Activated naive CD8-positive, alpha-beta T cell treated with anti-CD3 and anti-CD28 coated beads for 36 hours (primary cell): ENCODE measurements at regions not wholly inside any gene's neighbourhood (a gene's known extent, or its start where the extent isn't known, plus 50 kb on each side); places are given as distances from the start of the nearest gene placed in this dataset.

Experiments used
- DNase-seq: peaks from one replicate; pipeline ENCODE4 v3.0.0; 2021
- H3K27ac Mint-ChIP-seq: one replicate; pipeline ENCODE4 v1.8.0; 2022; ENCODE audit warnings: mild to moderate bottlenecking, moderate library complexity, mixed read lengths
- H3K27me3 Mint-ChIP-seq: one replicate; pipeline ENCODE4 v1.8.0; 2022; ENCODE audit warnings: mild to moderate bottlenecking, mixed read lengths
- H3K36me3 Mint-ChIP-seq: one replicate; pipeline ENCODE4 v1.8.0; 2021; ENCODE audit warnings: mild to moderate bottlenecking, mixed read lengths
- H3K4me1 Mint-ChIP-seq: one replicate; pipeline ENCODE4 v1.8.0; 2021; ENCODE audit warnings: mixed read lengths
- H3K4me3 Mint-ChIP-seq: one replicate; pipeline ENCODE4 v1.8.0; 2022; ENCODE audit warnings: mild to moderate bottlenecking, moderate library complexity, mixed read lengths
- H3K9me3 Mint-ChIP-seq: one replicate; pipeline ENCODE4 v1.8.0; 2022; ENCODE audit warnings: mixed read lengths

DNA sequence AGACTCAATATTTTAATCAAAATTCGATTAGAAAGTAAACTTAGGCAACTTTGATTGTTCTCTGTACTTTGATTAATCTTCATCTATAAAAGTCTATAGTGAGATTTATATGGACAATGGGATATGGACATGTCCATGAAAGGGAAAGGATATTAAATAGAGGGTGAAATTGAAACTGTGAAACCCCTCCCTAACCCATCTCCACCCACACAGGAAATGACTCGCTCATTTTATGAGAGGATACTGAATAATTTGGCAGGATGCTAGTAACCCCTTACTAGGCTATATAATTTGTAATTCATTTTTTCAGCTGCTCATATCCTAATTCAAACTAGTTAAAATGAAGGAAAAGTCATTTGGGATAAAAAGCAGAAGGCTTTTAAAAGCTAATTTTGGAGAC, 328.0 kb upstream of the ATP2B1 start:
- no peaks in the 10 kb centered on the region for H3K27me3 Mint-ChIP-seq
- peaks cover 29% of the 10 kb centered on the region for H3K4me1 Mint-ChIP-seq
- H3K4me3 Mint-ChIP-seq = no peak overlapping the region
- H3K36me3 Mint-ChIP-seq = peaks cover 9% of the 10 kb centered on the region
- H3K9me3 Mint-ChIP-seq = peaks cover 15% of the 10 kb centered on the region
- H3K27ac Mint-ChIP-seq = no peak overlapping the region
- DNase-seq = no peak

GRCh38 chr12:90030726-90031125, 322.1 kb upstream of the ATP2B1 start:
- Mint-ChIP-seq H3K36me3 (peaks cover 2% of the 10 kb centered on the region), H3K27ac (no peak overlapping the region), H3K4me1 (peaks cover 15% of the 10 kb centered on the region), H3K4me3 (no peak overlapping the region), H3K27me3 (no peaks in the 10 kb centered on the region), H3K9me3 (peaks cover 7% of the 10 kb centered on the region)
- no peak for DNase-seq

- no peak overlapping the region for H3K27ac Mint-ChIP-seq
- DNase-seq = no peak
- H3K4me1 Mint-ChIP-seq = peaks cover 15% of the 10 kb centered on the region
- H3K9me3 Mint-ChIP-seq = peaks cover 4% of the 10 kb centered on the region
- no peak overlapping the region for H3K4me3 Mint-ChIP-seq
- H3K27me3 Mint-ChIP-seq = no peaks in the 10 kb centered on the region
- no peaks in the 10 kb centered on the region for H3K36me3 Mint-ChIP-seq
Measured at GRCh38 chr12:90029317-90029716, 320.7 kb upstream of the ATP2B1 start.

GRCh38 chr12:90028635-90029051, 320.0 kb upstream of the ATP2B1 start:
- peaks cover under 1% of the 10 kb centered on the region for H3K9me3 Mint-ChIP-seq

GRCh38 chr12:90027889-90028634, 319.4 kb upstream of the ATP2B1 start:
- no peaks in the 10 kb centered on the region for H3K27me3 Mint-ChIP-seq
- DNase-seq = no peak
- peaks cover 15% of the 10 kb centered on the region for H3K4me1 Mint-ChIP-seq
- no peak overlapping the region for H3K27ac Mint-ChIP-seq
- H3K9me3 Mint-ChIP-seq = no peaks in the 10 kb centered on the region
- H3K4me3 Mint-ChIP-seq = no peak overlapping the region
- H3K36me3 Mint-ChIP-seq = no peaks in the 10 kb centered on the region

More at GRCh38 chr12:90028635-90029051, 320.0 kb upstream of the ATP2B1 start:
- no peaks in the 10 kb centered on the region for H3K36me3 Mint-ChIP-seq
- H3K4me3 Mint-ChIP-seq = no peak overlapping the region
- no peak for DNase-seq
- H3K4me1 Mint-ChIP-seq = peaks cover 15% of the 10 kb centered on the region
- H3K27ac Mint-ChIP-seq = no peak overlapping the region
- H3K27me3 Mint-ChIP-seq = no peaks in the 10 kb centered on the region

- H3K4me3 Mint-ChIP-seq = no peak overlapping the region
- H3K4me1 Mint-ChIP-seq = peaks cover 13% of the 10 kb centered on the region
- no peaks in the 10 kb centered on the region for H3K27me3 Mint-ChIP-seq
- no peaks in the 10 kb centered on the region for H3K36me3 Mint-ChIP-seq
- DNase-seq = no peak
- no peaks in the 10 kb centered on the region for H3K9me3 Mint-ChIP-seq
- H3K27ac Mint-ChIP-seq = no peak overlapping the region
Measured at GRCh38 chr12:90027041-90027440, 318.4 kb upstream of the ATP2B1 start.

GRCh38 chr12:90026516-90026915, 317.9 kb upstream of the ATP2B1 start:
- Mint-ChIP-seq H3K27ac (no peak overlapping the region), H3K27me3 (no peaks in the 10 kb centered on the region), H3K9me3 (no peaks in the 10 kb centered on the region), H3K4me3 (no peak overlapping the region), H3K36me3 (no peaks in the 10 kb centered on the region), H3K4me1 (peaks cover 10% of the 10 kb centered on the region)
- DNase-seq = no peak

- Mint-ChIP-seq H3K27me3 (no peaks in the 10 kb centered on the region), H3K4me3 (no peak overlapping the region), H3K36me3 (no peaks in the 10 kb centered on the region)
Measured at GRCh38 chr12:90024262-90024661, 315.6 kb upstream of the ATP2B1 start.

GRCh38 chr12:90023207-90023900, 314.7 kb upstream of the ATP2B1 start:
- H3K27ac Mint-ChIP-seq = no peak overlapping the region
- peaks cover 4% of the 10 kb centered on the region for H3K4me1 Mint-ChIP-seq
- H3K4me3 Mint-ChIP-seq = no peak overlapping the region
- no peaks in the 10 kb centered on the region for H3K36me3 Mint-ChIP-seq
- no peaks in the 10 kb centered on the region for H3K27me3 Mint-ChIP-seq
- no peak for DNase-seq
- H3K9me3 Mint-ChIP-seq = no peaks in the 10 kb centered on the region

More at GRCh38 chr12:90024262-90024661, 315.6 kb upstream of the ATP2B1 start:
- Mint-ChIP-seq H3K27ac (no peak overlapping the region), H3K9me3 (no peaks in the 10 kb centered on the region), H3K4me1 (peaks cover 10% of the 10 kb centered on the region)
- no peak for DNase-seq

DNA sequence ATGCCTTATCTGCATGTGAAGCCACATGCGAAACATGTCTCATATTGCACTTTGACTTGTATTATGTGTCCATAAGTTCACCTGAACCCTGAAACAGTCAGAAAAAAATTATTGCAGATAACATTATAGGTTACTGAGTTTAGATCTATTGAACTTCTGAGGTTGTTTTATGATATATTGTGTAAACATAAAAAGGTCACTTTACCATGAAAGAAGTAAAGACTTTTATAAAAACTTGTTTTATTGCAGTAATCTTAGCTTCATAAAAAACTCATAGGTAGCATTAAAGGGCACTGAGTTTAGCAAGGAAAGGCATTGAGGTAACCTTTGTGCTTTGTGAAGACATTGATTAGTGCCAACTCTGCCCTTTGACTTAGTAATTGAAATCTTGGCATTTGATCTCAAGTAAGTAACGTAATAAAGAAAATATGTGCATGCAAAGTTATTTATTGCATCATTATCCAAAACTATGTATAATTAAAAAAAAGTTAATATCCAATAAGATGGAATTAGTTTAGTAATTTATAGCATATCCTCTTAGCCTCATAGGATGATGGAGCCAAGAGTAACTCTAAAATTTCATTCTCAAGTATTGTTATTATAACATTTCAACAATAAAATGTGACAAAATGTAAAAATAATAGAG, 313.3 kb upstream of the ATP2B1 start:
- no peaks in the 10 kb centered on the region for H3K27me3 Mint-ChIP-seq
- H3K36me3 Mint-ChIP-seq = no peaks in the 10 kb centered on the region
- no peaks in the 10 kb centered on the region for H3K9me3 Mint-ChIP-seq
- no peak overlapping the region for H3K27ac Mint-ChIP-seq
- no peaks in the 10 kb centered on the region for H3K4me1 Mint-ChIP-seq
- no peak overlapping the region for H3K4me3 Mint-ChIP-seq
- no peak for DNase-seq

GRCh38 chr12:90020881-90021280, 312.2 kb upstream of the ATP2B1 start:
- Mint-ChIP-seq H3K27ac (no peak overlapping the region), H3K4me3 (no peak overlapping the region), H3K36me3 (no peaks in the 10 kb centered on the region), H3K4me1 (no peaks in the 10 kb centered on the region), H3K27me3 (no peaks in the 10 kb centered on the region), H3K9me3 (no peaks in the 10 kb centered on the region)
- no peak for DNase-seq

DNA sequence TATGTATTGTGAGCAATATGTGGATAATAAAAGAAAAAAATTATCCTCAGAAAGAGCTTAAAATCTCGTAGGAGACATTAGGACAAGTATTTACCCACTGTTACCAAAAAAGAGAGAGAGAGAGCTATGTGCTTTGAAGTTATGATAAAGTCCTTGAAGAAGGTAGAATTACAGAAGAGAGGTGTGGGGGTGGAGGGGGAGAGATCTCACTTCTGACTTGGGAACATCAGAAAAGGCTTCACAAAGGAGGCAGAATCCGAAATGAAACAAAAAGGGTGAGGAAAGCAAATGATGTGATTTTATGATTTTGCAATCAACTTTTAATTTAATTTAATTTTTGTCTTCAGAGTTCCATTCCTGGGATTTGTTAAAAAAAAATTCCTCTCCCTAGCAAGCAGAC, 311.8 kb upstream of the ATP2B1 start:
- Mint-ChIP-seq H3K27ac (no peak overlapping the region), H3K4me1 (no peaks in the 10 kb centered on the region), H3K4me3 (no peak overlapping the region), H3K27me3 (no peaks in the 10 kb centered on the region), H3K9me3 (no peaks in the 10 kb centered on the region), H3K36me3 (no peaks in the 10 kb centered on the region)
- DNase-seq = no peak

- no peak for DNase-seq
- Mint-ChIP-seq H3K9me3 (no peaks in the 10 kb centered on the region), H3K4me1 (no peaks in the 10 kb centered on the region), H3K27me3 (no peaks in the 10 kb centered on the region), H3K36me3 (no peaks in the 10 kb centered on the region), H3K4me3 (no peak overlapping the region), H3K27ac (no peak overlapping the region)
Measured at GRCh38 chr12:90020014-90020413, 311.4 kb upstream of the ATP2B1 start.

- Mint-ChIP-seq H3K27ac (no peak overlapping the region), H3K4me1 (no peaks in the 10 kb centered on the region), H3K4me3 (no peak overlapping the region), H3K36me3 (no peaks in the 10 kb centered on the region), H3K9me3 (no peaks in the 10 kb centered on the region), H3K27me3 (no peaks in the 10 kb centered on the region)
- DNase-seq = no peak
Measured at GRCh38 chr12:90017316-90017715, 308.7 kb upstream of the ATP2B1 start.

DNA sequence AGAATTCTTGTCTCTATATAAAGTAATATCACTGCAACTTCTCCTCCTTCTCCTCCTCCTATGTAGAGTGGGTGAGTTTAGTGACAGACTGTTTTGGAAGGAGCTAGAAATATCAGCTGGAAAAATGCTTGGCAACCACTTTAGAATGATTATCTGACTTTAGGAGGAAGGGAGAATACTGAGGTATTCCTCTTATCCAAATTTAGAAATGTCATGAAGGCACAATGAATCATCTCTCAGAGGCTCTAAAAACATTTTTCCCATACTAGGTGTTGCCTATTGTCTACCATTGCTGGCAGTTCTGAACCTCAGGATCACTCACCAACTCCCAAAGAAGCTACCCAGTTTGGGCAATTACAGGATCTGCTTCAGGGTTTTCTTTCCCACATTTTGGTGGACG, 306.6 kb upstream of the ATP2B1 start:
- no peak overlapping the region for H3K4me3 Mint-ChIP-seq
- no peak overlapping the region for H3K27ac Mint-ChIP-seq
- H3K27me3 Mint-ChIP-seq = no peaks in the 10 kb centered on the region
- DNase-seq = no peak
- H3K36me3 Mint-ChIP-seq = no peaks in the 10 kb centered on the region
- H3K4me1 Mint-ChIP-seq = no peaks in the 10 kb centered on the region
- no peaks in the 10 kb centered on the region for H3K9me3 Mint-ChIP-seq
